ENCODE measurements at regions not wholly inside any gene's neighbourhood (a gene's known extent, or its start where the extent isn't known, plus 50 kb on each side); places are given as distances from the start of the nearest gene placed in this dataset.

GRCh38 chr2:19646987-19647386 lies 254.8 kb downstream of the TTC32 start:
- no peaks in the 10 kb centered on the region for H3K27me3 ChIP-seq (ENCODE audit: low read length)
- no peak for DNase-seq
- no peak overlapping the region for H2AFZ ChIP-seq (ENCODE audit: low read length)
- no peak overlapping the region for H3K9ac ChIP-seq (ENCODE audit: low read length)
- H3K4me1 ChIP-seq (ENCODE audit: insufficient read depth, low read length) = peaks cover 24% of the 10 kb centered on the region
- H4K20me1 ChIP-seq (ENCODE audit: low read length) = no peaks in the 10 kb centered on the region
- BruUV-seq (replicated peaks) = no TSS peak
- ATAC-seq = no peak
- H3K36me3 ChIP-seq (ENCODE audit: low read depth, low read length) = no peaks in the 10 kb centered on the region
- CTCF ChIA-PET = no interaction called here
- TF ChIP-seq EZH2phosphoT487 (IDR thresholded peaks at IDR 0.05; ENCODE audit: borderline replicate concordance, low read length) (no peak), EZH2 (IDR thresholded peaks at IDR 0.05; ENCODE audit: low read length, unreplicated experiment) (no peak), CTCF (conservative IDR thresholded peaks at IDR 0.05; ENCODE audit: low read depth, low read length) (no peak)
- H3K27ac ChIP-seq (ENCODE audit: low read length) = no peak overlapping the region
- H3K9me2 ChIP-seq (replicated peaks; ENCODE audit: low read length) = no peaks in the 10 kb centered on the region
- POLR2A ChIA-PET (ENCODE audit: unreplicated experiment) = no interaction called here
- H3K4me3 ChIP-seq (ENCODE audit: low read length) = no peak overlapping the region
- intact Hi-C loops (cut with micrococcal nuclease) = no loop called here
- no peaks in the 10 kb centered on the region for H3K9me3 ChIP-seq (ENCODE audit: low read length)
- H3K4me2 ChIP-seq (ENCODE audit: low read length) = no peak overlapping the region
- H3K79me2 ChIP-seq (ENCODE audit: low read length) = no peaks in the 10 kb centered on the region
- H3F3A ChIP-seq (ENCODE audit: low read length, unreplicated experiment) = no peaks in the 10 kb centered on the region

- H3K9me2 ChIP-seq (replicated peaks; ENCODE audit: low read length) = no peaks in the 10 kb centered on the region
- H4K20me1 ChIP-seq (ENCODE audit: low read length) = no peaks in the 10 kb centered on the region
- no peak overlapping the region for H3K4me3 ChIP-seq (ENCODE audit: low read length)
- no peak for TF ChIP-seq EZH2phosphoT487 (IDR thresholded peaks at IDR 0.05; ENCODE audit: borderline replicate concordance, low read length)
- TF ChIP-seq EZH2 (IDR thresholded peaks at IDR 0.05; ENCODE audit: low read length, unreplicated experiment) = no peak
- no peak for TF ChIP-seq CTCF (conservative IDR thresholded peaks at IDR 0.05; ENCODE audit: low read depth, low read length)
- H3K27me3 ChIP-seq (ENCODE audit: low read length) = no peaks in the 10 kb centered on the region
- peaks cover 16% of the 10 kb centered on the region for H3K4me1 ChIP-seq (ENCODE audit: insufficient read depth, low read length)
- no peak for ATAC-seq
- no peak overlapping the region for H3K27ac ChIP-seq (ENCODE audit: low read length)
- no peak overlapping the region for H3K9ac ChIP-seq (ENCODE audit: low read length)
- H2AFZ ChIP-seq (ENCODE audit: low read length) = no peak overlapping the region
- intact Hi-C loops (cut with micrococcal nuclease) = no loop called here
- BruUV-seq (replicated peaks) = no TSS peak
- no peaks in the 10 kb centered on the region for H3K79me2 ChIP-seq (ENCODE audit: low read length)
- H3K9me3 ChIP-seq (ENCODE audit: low read length) = no peaks in the 10 kb centered on the region
- ChIA-PET POLR2A (ENCODE audit: unreplicated experiment) (interaction anchor here (0.6 kb wide), 1 partner anchor 156 kb away, joined by 3 read pairs; no protein-coding TSS in a partner anchor), CTCF (no interaction called here)
- no peak overlapping the region for H3K4me2 ChIP-seq (ENCODE audit: low read length)
- no peak for DNase-seq
- H3K36me3 ChIP-seq (ENCODE audit: low read depth, low read length) = no peaks in the 10 kb centered on the region
- no peaks in the 10 kb centered on the region for H3F3A ChIP-seq (ENCODE audit: low read length, unreplicated experiment)
Observed at GRCh38 chr2:19644763-19645162, 257.0 kb downstream of the TTC32 start.

- Histone ChIP-seq H3K36me3 (ENCODE audit: low read depth, low read length) (no peaks in the 10 kb centered on the region), H3K27me3 (ENCODE audit: low read length) (no peaks in the 10 kb centered on the region), H3K79me2 (ENCODE audit: low read length) (no peaks in the 10 kb centered on the region), H3F3A (ENCODE audit: low read length, unreplicated experiment) (no peaks in the 10 kb centered on the region), H3K4me1 (ENCODE audit: insufficient read depth, low read length) (no peaks in the 10 kb centered on the region), H3K4me2 (ENCODE audit: low read length) (no peak overlapping the region), H3K4me3 (ENCODE audit: low read length) (no peak overlapping the region), H3K9me3 (ENCODE audit: low read length) (no peaks in the 10 kb centered on the region), H3K9me2 (replicated peaks; ENCODE audit: low read length) (no peaks in the 10 kb centered on the region), H2AFZ (ENCODE audit: low read length) (no peak overlapping the region), H3K27ac (ENCODE audit: low read length) (no peak overlapping the region), H4K20me1 (ENCODE audit: low read length) (no peaks in the 10 kb centered on the region), H3K9ac (ENCODE audit: low read length) (no peak overlapping the region)
- ATAC-seq (no peak), DNase-seq (no peak)
- BruUV-seq (replicated peaks) = no TSS peak
- ChIA-PET CTCF (no interaction called here), POLR2A (ENCODE audit: unreplicated experiment) (no interaction called here)
- TF ChIP-seq EZH2phosphoT487 (IDR thresholded peaks at IDR 0.05; ENCODE audit: borderline replicate concordance, low read length) = no peak
- no peak for TF ChIP-seq CTCF (conservative IDR thresholded peaks at IDR 0.05; ENCODE audit: low read depth, low read length)
- TF ChIP-seq EZH2 (IDR thresholded peaks at IDR 0.05; ENCODE audit: low read length, unreplicated experiment) = no peak
- intact Hi-C loops (cut with micrococcal nuclease) = no loop called here
Observed at GRCh38 chr2:19643117-19643518, 258.7 kb downstream of the TTC32 start.

Data from PC-3 (cell line).